ENCODE measurements at regions not wholly inside any gene's neighbourhood (a gene's known extent, or its start where the extent isn't known, plus 50 kb on each side); places are given as distances from the start of the nearest gene placed in this dataset.

GRCh38 chr6:54633601-54634000 lies 213.0 kb upstream of the FAM83B start:
- intact Hi-C loops (cut with micrococcal nuclease) = no loop called here

DNA sequence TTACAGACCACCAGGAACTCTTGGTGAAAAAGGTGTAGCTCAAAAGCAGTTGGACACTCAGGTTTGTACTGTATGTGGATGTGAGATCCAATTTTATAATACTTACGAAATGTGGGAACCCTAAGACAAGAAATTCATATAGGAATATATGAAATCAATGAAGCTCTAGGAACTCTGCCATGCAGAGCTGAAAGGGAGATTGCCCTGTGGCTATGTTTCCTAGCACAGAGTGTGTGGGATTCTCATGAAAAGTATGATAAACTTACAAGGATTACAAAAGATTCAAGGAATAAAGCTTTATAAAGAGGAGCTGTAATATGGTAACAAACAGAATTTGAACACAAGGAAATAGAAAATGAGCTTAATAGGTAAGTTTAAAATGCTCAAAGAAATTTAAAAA lies 205.7 kb upstream of the FAM83B start:
- intact Hi-C loops (cut with micrococcal nuclease) = no loop called here

- intact Hi-C loops (cut with micrococcal nuclease) = no loop called here
Observed at GRCh38 chr6:54646069-54646950, 200.3 kb upstream of the FAM83B start.

DNA sequence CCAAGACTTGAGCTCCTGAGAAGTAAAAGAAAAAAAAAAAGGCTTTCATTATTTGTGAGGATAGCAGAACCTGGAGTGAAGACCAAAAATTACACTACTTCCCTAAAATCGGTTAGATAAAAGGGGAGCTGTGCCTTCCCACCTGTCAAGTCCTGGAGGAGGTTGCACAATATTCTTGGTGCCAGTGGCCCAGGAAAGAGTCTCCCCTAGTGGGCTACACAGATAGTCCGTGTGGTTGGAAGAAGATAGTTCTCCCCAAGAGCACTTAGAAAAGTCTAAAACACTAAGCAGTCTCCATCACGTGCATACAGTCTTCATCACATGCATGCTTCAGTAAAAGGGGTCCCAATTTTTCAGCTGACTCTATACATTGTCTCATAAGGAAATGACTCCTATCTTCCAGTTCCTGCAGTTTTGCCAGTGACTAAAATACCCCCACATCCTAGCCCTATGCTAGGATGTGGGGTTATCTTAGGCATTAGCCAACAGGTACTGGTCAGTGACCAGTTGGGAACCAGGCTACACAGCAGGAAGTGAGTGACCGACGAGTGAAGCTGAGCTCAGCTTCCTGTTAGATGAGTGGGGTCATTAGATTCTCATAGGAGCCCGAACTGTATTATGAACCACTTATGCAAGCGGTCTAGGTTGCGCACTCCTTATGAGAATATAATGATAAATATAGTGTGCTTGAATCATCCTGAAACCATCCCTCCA lies 199.5 kb upstream of the FAM83B start:
- intact Hi-C loops (cut with micrococcal nuclease) = no loop called here

DNA sequence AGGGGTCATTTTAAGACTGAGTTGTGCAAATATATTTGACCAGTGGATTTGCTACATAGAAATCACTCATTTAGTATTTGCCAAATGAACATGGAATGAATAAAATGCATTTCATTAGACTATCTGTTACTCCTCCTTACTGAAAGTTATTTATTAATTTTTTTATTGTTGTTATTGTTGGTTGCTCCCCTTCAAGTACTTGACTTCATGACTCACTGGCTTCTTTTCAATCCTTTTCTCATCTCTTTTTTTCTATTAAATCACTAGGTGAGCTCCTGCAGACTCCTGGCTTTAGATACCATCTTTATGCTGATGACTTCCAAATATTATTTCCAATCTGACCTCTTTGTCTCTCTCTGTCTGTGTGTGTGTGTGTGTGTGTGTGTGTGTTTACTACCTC lies 192.2 kb upstream of the FAM83B start:
- intact Hi-C loops (cut with micrococcal nuclease) = no loop called here

- intact Hi-C loops (cut with micrococcal nuclease) = no loop called here
Observed at GRCh38 chr6:54655162-54655561, 191.4 kb upstream of the FAM83B start.

DNA sequence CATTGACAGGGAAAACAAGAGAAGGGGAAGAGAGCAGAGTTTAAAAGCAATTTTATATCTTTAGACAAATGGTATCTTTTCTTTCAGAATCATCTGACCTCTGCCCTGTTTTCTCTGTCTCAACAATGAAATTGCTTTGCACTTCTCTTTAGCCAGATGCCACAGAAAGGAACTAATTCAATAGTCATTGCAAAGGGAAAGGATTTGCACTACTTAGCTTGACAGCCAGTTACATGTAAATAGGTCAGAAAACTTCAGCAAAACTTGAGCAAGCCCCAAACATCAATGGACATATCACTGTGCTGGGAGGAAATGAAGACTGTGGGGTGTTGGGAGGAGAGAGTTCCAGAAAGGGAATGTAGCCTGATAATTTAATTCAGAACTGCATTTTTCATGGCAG lies 181.3 kb upstream of the FAM83B start:
- intact Hi-C loops (cut with micrococcal nuclease) = no loop called here

- intact Hi-C loops (cut with micrococcal nuclease) = no loop called here
Observed at GRCh38 chr6:54680531-54680930, 166.0 kb upstream of the FAM83B start.

- intact Hi-C loops (cut with micrococcal nuclease) = no loop called here
Observed at GRCh38 chr6:54681267-54681666, 165.3 kb upstream of the FAM83B start.

DNA sequence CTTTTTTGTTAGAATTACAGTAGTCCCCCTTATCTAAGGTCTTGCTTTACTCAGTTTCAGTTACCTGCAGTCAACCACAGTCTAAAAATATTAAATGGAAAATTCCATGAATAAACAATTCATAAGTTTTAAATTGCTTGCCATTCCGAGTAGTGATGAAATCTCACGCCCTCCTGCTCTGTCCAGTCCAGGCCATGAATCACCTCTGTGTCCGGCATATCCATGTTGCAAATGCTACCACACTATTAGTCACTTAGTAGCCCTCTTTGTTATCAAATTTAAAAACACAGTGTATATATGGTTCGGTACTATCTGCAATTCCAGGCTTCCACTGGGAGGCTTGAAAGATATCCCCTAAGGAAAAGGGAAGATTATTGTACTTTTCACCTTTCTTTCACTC lies 164.6 kb upstream of the FAM83B start:
- intact Hi-C loops (cut with micrococcal nuclease) = no loop called here

DNA sequence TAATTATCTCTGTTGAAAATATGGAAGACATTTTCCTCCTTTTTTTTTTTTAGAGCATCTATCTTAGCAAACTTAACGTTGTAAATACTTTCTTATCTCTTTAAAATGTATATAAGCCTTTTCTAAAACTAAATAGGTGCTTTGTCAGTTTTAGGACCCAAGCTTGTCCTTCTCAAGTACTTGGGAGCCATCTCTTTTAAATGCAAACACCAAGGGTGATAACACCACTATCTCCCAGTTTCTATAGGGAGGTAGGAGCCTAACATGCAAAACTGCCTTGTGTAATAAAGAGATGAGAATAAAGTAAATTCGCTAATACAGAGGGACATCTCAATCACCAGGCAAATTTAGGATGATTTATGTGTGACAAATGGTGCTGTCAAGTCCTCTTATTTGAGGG lies 157.0 kb upstream of the FAM83B start:
- intact Hi-C loops (cut with micrococcal nuclease) = no loop called here

DNA sequence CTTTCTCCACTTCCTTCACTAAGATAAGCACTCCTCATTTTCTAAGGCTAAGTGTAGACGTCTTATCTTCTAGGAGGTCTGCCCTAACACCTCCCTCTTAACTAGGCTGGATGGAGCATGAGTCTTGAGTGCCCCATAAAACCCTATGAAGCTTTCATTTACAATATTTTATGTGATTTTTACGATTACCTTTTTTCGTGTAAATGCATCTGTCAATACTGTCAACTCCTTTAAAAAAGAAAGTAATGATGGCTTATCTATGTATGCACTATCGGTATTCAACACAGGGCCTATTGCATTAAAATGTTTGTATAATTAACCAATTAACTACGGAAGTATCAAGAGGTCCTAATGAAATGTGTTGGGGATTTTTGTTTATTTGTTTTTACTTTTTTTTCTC lies 156.0 kb upstream of the FAM83B start:
- intact Hi-C loops (cut with micrococcal nuclease) = no loop called here

- intact Hi-C loops (cut with micrococcal nuclease) = no loop called here
Observed at GRCh38 chr6:54694928-54695532, 151.5 kb upstream of the FAM83B start.

DNA sequence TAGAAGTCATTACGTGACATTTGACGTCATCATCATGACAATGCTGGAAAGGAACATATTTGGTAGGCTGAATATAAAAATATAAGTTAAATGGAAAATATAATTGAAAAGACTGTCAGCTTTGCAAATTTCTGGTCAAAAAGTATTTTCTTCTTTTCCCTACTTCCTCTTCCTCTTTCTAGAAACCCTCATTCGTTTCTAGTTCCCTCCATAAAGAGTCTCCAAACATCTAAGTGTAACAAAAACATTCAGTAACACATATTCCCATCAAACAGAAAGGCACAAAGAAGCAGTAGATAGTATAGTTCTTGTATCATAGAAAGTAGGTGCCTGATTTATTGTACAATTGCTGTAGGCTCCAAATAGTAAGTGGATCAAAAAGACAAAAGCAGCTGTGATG lies 150.8 kb upstream of the FAM83B start:
- intact Hi-C loops (cut with micrococcal nuclease) = no loop called here

- intact Hi-C loops (cut with micrococcal nuclease) = no loop called here
Observed at GRCh38 chr6:54697424-54697823, 149.1 kb upstream of the FAM83B start.

DNA sequence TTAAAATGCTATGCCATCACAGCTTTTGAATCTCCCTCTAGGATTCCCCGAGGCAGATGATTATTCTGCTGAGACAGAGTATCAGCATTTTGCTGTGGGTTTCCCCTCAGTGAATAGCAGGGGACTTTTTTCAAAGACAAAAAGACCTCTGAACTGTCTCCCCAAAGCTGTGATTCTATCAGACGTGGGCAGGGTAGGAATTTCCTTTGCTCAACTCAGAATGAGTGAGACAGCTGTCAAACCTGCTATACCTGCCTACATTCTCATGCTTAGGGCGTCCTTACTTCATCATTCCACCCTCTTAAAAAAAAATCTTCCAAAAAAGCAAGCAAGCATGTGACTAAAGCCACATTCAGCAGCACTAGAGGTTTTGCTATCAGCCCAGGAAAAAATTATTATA lies 147.6 kb upstream of the FAM83B start:
- intact Hi-C loops (cut with micrococcal nuclease) = no loop called here

DNA sequence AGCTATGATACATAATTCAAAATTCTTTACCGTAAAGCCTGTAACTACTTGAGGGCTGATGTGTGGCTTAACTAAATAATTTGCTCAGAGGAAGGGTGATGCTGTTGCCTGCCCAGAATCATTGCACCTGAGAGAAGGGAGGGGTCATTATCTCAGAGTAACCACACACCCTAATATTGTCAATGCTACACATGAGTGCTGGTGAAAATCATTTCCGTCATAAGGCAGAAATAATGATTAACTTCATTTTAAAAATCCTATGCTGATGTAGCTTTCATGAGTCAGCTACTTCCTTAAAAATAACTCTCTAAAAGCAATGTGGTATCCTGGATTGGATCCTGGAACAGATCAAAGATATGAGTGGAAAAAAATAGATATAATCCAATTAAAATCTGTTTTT lies 146.4 kb upstream of the FAM83B start:
- intact Hi-C loops (cut with micrococcal nuclease) = no loop called here

DNA sequence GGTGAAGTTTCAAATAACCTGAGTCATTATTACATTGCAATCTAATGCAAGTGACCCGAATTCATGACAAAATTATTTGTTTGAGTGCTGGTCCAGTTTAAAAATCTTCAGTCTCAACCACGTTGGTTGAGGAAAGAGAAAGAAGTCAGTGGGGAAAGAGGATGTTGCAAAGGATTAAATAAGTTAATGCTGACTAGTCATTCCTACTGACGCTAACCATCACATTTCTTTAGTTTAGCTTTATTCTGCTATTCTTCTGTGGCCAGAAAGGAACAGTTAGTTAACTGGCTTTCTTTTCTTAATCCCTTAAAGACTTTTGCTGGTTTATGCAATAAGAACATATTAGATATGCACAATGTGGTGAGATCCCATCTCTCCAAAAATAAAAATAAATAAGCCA lies 143.8 kb upstream of the FAM83B start:
- intact Hi-C loops (cut with micrococcal nuclease) = no loop called here

DNA sequence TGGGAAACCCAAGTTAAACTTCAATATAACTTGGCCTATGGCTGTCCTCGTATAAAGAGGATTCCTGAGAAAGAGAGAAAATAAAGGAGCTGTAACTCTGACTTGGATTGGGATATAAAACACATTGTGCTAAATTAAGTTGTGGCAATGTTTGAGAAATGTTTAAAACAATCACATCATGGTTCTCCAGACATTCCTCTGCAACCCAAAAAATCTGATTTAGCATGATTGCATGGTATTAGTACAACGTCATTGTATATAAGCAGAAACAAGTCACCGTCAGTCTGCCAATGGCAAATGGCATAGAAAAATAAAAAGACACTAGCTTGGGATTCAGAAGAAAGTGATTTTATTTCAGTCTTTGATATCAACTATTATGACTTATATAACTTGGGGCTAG lies 140.2 kb upstream of the FAM83B start:
- intact Hi-C loops (cut with micrococcal nuclease) = no loop called here

DNA sequence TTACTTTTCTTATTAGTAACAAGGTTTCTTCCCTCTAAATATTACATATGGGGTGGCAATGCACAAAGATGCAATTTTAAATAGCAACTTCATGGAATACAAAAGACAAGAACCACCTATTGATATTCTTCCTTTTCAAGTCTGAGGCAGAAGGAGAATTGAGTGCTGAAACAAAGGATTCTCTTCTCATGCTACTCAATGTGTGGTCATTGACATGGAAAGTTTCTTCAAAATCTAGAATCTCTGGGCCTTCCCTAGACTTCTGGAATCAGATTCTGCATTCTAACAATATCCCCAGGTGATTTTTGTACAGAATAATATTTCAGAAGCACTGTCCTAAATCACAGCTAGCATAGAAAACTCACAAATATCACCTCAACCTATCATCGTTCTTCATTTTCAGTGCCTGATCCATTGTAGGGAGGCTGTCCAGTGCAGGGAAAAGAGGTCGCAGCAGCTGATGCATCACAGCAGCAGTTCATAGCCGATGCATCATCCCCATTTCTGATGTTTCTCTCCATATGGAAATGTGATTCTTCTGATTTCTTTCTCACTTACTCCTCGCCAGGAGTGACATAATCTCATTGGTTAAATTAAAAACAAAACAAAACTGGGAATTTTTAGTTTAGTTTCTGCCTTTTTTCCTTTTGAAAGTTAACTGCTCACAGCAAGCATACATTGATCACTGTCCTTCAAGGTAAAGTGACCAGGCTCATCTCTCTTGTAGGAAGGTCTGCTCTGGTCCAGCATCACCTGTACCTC lies 139.5 kb upstream of the FAM83B start:
- intact Hi-C loops (cut with micrococcal nuclease) = no loop called here

DNA sequence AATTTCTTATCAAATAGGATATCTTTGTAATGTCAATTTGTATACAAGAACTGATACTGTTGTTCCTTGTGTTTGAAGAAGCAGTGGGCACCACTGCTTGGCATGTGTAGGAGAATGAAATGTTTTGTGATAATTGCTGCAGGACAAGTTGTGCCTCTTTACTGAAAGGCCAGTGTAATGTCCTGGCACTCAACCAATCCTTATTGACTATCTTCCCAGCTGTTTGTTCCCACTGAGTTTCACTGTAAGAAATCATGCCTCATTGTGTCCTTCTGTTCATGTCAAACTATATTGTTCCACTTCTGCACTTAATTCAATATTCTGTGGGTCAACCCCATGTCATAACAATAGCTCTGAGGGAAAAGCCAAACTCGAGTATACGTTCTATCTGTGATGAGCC lies 136.1 kb upstream of the FAM83B start:
- intact Hi-C loops (cut with micrococcal nuclease) = loop anchor here (10.0 kb wide), 1 partner anchor 1174 kb away; no protein-coding TSS in a partner anchor

- intact Hi-C loops (cut with micrococcal nuclease) = loop anchor here (5.0 to 10.0 kb wide), 2 partner anchors 729 to 1169 kb away; no protein-coding TSS in a partner anchor
Observed at GRCh38 chr6:54716010-54716409, 130.6 kb upstream of the FAM83B start.

Data from T-helper 1 cell treated with Interleukin-12 subunit alpha and Interleukin-12 subunit beta and Interleukin-4 antibody, amounts not matched to agents 30 ng/mL and 1 ng/mL, for 36 hours (primary cell).